ENCODE measurements at regions not wholly inside any gene's neighbourhood (a gene's known extent, or its start where the extent isn't known, plus 50 kb on each side); places are given as distances from the start of the nearest gene placed in this dataset.
"Not testable (repeated sequence)": the region's sequence is repeated elsewhere in the genome, so short reads cannot be mapped to it uniquely, and the experiment has no call there.

DNA sequence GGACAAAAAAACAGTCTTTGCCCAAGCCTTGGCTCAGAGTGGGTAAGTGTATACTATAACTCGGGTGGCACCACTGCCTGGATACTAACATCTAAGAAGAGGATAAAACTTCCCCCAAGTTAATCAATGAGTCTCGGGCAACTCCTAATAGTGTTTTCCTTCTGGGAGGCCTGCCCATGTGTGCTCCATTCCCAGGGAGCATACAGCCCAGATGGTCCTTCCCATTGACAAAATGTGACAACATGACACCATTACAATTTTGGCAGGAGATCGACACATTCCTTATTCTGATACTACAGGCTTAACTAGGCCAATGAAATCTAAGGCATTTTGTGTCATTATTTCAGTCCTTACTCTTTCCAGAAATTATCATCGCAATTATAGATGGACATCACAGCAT is 52.7 kb upstream of the CRIM1 start:
- no peak for DNase-seq (ENCODE audit: low read depth)

- DNase-seq (ENCODE audit: low read depth), result no peak
Measured at GRCh38 chr2:36301843-36302242, 53.7 kb upstream of the CRIM1 start.

DNA sequence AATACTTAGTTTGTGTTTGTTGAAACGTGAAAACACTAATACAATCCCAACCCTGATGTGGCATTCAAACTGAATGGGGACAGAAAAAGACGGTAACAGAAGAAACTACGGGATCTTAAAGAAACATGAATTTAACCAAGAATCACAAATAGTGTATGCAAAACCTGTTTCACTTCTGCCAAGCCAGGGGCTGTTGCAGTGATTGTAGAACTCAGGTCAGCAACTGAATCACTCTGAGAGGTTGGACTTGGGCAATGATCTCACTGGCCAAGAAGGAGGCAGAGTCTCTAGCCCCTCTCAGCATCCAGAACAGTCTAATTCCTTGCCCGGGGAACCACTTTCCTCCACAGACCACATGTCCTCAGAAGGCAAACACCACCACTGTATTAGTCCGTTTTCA is 54.9 kb upstream of the CRIM1 start:
- DNase-seq (ENCODE audit: low read depth), result no peak

- DNase-seq (ENCODE audit: low read depth), result no peak
Measured at GRCh38 chr2:36296798-36297197, 58.8 kb upstream of the CRIM1 start.

DNA sequence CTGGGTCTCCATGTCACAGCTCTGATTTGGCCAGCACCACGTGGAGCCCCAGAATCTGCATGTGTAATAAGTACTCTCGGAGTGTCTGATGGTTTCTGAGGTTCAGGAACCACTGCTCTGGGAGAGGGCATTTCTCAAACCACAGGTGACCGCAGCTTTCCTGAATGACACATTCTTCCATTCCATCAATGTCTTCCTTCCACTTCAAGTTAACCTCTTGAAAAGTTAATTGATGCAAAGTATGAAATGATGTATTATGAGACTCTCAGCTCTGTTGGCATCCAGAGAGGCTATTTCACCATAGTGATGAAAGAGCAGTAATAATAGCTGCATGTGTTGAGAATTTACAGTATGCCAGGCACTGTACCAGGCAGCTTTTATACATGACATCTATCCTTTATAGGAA is 61.3 kb upstream of the CRIM1 start:
- no peak for DNase-seq (ENCODE audit: low read depth)

DNA sequence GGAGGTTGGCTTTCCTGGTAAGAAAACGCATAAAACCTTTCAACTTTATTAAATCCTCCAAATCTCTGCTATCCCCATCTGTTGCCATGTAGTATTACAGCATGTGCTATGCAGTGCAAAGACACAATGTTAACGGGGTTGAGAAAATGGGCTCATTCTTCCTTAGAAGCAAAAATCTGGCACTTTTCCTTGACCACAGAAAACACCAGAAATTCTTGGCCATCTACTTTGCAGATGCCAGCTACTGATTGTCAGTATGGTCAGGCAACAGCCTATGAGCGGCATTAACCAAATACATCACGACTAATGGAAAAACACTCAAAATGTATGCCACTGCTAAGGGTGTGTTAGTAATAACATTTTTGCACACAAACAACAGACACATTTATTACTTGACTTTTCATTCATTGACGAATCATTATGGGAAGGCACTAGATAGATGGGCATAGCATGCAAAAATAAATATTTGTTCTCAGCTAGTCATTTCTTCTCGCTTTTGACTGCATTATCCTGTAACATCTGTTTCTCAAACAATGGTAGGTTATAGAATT is 65.2 kb upstream of the CRIM1 start:
- DNase-seq (ENCODE audit: low read depth), result no peak

DNA sequence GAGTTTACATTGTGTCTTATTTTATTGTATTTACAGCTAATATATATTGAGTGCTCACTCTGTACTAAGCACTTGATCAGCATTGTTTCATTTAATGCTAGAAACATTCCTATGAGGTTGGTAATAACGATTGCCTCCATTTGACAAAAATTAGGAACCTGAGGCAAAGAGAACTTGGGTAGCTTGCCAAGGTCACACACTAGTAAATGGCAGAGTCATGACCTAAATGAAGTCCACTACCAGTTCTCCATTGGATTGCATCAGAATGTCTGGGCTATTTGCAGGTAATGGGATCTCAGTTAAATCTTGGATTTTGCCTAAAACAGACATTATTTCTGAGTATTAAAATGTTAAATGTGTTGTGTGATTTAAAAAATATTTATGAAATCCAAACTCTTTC is 65.8 kb upstream of the CRIM1 start:
- DNase-seq (ENCODE audit: low read depth), result no peak

DNA sequence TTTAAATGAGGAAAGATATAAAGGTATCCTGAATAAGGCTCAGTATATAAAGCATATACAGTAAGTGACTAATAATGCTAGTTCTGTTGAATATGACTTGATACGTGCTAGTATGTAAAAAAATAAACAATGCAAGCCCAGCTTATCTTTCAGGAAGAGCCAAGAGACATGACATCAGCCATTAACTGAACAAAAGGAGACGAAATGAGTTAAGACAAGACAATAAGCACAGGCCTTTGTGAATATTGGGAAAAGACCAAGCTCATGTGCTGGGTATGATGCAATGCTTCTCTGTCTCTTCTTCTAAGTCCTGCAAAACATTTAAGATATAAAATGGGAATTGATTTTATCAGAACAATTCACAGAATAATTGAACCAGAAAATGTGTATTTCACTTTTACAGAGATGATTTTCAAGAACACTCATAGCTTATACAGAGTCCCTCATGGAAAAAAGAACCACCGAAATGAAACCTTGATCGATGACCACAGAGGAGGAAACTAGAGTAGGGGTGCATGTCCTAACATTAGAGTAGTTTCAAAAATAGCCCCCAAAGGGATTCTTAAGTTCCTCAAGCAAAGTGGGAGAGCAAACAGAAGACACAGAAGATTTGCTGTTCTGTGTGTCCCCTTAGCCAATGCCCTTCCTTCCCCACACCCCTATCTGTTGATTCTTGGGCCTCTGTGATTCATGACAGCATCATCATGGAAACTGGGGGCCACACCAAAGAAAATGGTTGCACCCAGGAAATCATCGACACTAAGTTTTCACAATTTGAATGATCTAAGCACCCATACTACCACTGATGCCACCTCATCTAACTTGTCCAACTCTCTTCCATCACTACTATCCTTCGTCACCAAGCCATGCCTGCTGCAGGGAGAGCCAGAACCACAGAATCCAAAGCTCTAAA is 68.0 kb upstream of the CRIM1 start:
- DNase-seq (ENCODE audit: low read depth), result no peak

GRCh38 chr2:36279506-36279905 is 76.1 kb upstream of the CRIM1 start:
- DNase-seq (ENCODE audit: low read depth), result not testable (repeated sequence)

- no peak for DNase-seq (ENCODE audit: low read depth)
Measured at GRCh38 chr2:36277881-36278523, 77.6 kb upstream of the CRIM1 start.

DNA sequence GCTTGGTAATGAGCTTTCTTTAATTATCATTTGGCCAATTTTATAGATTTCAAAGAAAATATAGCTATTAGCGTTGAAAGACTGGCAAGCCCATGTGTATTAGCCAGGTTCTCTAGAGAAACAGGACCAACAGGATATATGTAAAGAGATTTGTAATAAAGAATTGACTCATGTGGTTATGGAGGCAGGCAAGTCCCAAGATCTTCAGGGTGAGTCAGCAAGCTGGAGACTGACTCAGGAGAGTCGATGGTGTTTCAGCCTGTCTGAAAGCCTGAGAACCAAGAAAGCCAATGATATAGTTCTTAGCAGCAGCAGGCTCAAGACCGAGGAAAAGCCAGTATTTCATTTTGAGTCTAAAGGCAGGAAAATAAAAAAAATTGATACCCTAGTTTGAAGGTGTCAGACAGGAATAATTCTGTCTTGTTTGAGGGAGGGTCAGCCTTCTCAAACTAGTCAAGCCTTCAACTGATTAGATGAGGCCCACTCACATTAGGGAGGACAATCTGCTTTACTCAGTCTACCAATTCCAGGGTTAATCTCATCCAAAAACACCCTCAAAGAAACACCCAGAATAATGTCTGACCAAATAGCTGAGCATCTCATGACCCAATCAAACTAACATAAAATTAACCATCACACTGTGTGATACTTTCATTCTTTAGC is 78.3 kb upstream of the CRIM1 start:
- no peak for DNase-seq (ENCODE audit: low read depth)

- DNase-seq (ENCODE audit: low read depth), result no peak
Measured at GRCh38 chr2:36271266-36271665, 84.3 kb upstream of the CRIM1 start.

DNA sequence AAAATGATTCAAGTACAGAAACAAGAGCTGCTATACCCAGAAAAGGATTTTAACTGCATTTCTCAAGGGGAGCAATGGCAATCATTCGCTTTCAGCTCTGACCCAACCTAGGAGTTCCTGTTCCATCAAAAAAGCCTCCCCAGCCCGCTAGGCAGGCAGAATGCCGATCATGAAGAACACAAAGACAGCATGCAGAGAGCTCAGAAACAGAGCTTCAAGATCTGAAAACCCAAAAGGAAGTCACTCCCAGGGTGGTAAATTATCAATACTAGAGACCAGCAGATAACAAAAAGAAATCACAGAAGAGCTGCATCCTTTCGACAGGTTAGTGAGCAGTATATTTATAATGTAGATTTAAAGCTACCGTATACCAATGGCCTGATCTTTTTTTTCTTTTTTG is 84.8 kb upstream of the CRIM1 start:
- no peak for DNase-seq (ENCODE audit: low read depth)

GRCh38 chr2:36267194-36267593 is 88.4 kb upstream of the CRIM1 start:
- DNase-seq (ENCODE audit: low read depth), result no peak

- no peak for DNase-seq (ENCODE audit: low read depth)
Measured at GRCh38 chr2:36266536-36267121, 88.9 kb upstream of the CRIM1 start.

DNA sequence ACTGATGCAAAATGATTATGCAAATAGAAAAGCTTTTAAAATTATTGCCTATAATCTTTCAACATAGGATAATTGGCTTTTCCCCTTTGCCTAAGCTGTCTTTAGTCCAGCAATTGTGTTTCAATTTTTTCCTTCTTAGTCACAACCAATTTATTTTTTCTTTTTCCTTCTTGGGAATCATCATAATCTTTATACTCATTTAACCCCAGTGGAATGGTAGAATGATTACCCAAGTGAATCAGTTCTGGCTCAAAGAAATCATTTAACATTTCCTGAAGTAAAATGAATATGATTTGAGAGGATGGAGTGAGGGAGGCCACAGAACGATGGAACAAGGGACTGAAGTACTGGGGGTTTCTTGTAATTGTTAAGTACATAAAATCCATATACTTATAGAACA is 93.0 kb upstream of the CRIM1 start:
- DNase-seq (ENCODE audit: low read depth), result no peak

GRCh38 chr2:36255863-36256262 is 99.7 kb upstream of the CRIM1 start:
- DNase-seq (ENCODE audit: low read depth), result no peak

- no peak for DNase-seq (ENCODE audit: low read depth)
Measured at GRCh38 chr2:36253086-36253485, 102.5 kb upstream of the CRIM1 start.

- no peak for DNase-seq (ENCODE audit: low read depth)
Measured at GRCh38 chr2:36246320-36246990, 109.1 kb upstream of the CRIM1 start.

- no peak for DNase-seq (ENCODE audit: low read depth)
Measured at GRCh38 chr2:36245651-36246050, 109.9 kb upstream of the CRIM1 start.

DNA sequence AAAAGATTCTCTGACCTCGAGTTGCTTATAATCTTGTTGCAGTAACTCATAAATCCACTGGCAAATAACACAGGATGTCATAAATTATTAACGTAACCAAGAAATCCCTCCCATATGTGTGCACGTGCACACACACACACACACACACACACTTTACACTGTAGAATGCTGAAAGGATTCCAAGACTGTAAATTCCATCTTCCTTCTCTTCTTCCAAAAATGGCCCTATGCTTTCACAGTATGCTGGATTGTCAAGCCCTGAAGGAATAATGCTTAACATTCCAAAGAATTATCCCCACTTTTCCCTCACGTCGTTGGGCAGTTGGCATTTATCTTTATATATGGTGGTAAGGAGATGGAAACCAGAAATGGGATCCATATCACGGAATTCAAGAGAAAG is 117.5 kb upstream of the CRIM1 start:
- DNase-seq (ENCODE audit: low read depth), result no peak

GRCh38 chr2:36235882-36236281 is 119.7 kb upstream of the CRIM1 start:
- DNase-seq (ENCODE audit: low read depth), result no peak
